DOHH2 (cell line): ENCODE measurements at regions not wholly inside any gene's neighbourhood (a gene's known extent, or its start where the extent isn't known, plus 50 kb on each side); places are given as distances from the start of the nearest gene placed in this dataset.

ENCODE experiments used
- H3F3A ChIP-seq: fragments of 200-600 bp; sonication (generic), shearing (Covaris generic); 2 replicates; pipeline ENCODE4 v1.6.0; 2016; ENCODE audit warnings: antibody characterized with exemption, mild to moderate bottlenecking; ENCODE audit not compliant: control insufficient read depth, insufficient read depth
- H3K27ac ChIP-seq: fragments of 200-600 bp; sonication (generic); 2 replicates; pipeline ENCODE4 v1.5.1; 2014; ENCODE audit warnings: low read depth, mild to moderate bottlenecking, low read length, moderate library complexity
- H3K27me3 ChIP-seq: fragments of 200-600 bp; sonication (generic); 2 replicates; pipeline ENCODE4 v1.6.1; 2014; ENCODE audit warnings: mild to moderate bottlenecking, low read length, mixed read lengths; ENCODE audit not compliant: control insufficient read depth
- H3K36me3 ChIP-seq: fragments of 200-600 bp; sonication (generic); 2 replicates; pipeline ENCODE4 v1.6.1; 2014; ENCODE audit warnings: mild to moderate bottlenecking, low read length, moderate library complexity, mixed read lengths; ENCODE audit not compliant: control insufficient read depth
- H3K4me1 ChIP-seq: fragments of 200-600 bp; sonication (generic); 2 replicates; pipeline ENCODE4 v1.6.1; 2014; ENCODE audit warnings: mild to moderate bottlenecking, low read length, mixed read lengths; ENCODE audit not compliant: control insufficient read depth
- H3K4me2 ChIP-seq: fragments of 200-600 bp; sonication (generic); 2 replicates; pipeline ENCODE4 v1.6.0; 2014; ENCODE audit warnings: mild to moderate bottlenecking, low read length, moderate library complexity
- H3K4me3 ChIP-seq: fragments of 200-600 bp; sonication (generic); 2 replicates; pipeline ENCODE4 v1.5.1; 2014; ENCODE audit warnings: mild to moderate bottlenecking, low read length, mixed read lengths
- H3K79me2 ChIP-seq: fragments of 200-600 bp; sonication (generic); 2 replicates; pipeline ENCODE4 v1.6.1; 2014; ENCODE audit warnings: mild to moderate bottlenecking, low read length, mixed read lengths; ENCODE audit not compliant: control insufficient read depth
- H3K9me2 ChIP-seq: fragments of 200-600 bp; sonication (generic); replicated peaks from 2 replicates; pipeline ENCODE4 v1.6.1; 2014; ENCODE audit warnings: mild to moderate bottlenecking, low read length, mixed read lengths; ENCODE audit not compliant: control insufficient read depth
- H3K9me3 ChIP-seq: fragments of 200-600 bp; sonication (generic); 2 replicates; pipeline ENCODE4 v1.6.1; 2014; ENCODE audit warnings: antibody characterized with exemption, low read length, mixed read lengths; ENCODE audit not compliant: control insufficient read depth, insufficient read depth
- H4K20me1 ChIP-seq: fragments of 200-600 bp; sonication (generic); 2 replicates; pipeline ENCODE4 v1.6.0; 2014; ENCODE audit warnings: low read depth, mild to moderate bottlenecking, antibody characterized with exemption, low read length, moderate library complexity; ENCODE audit not compliant: control insufficient read depth, insufficient read depth
- CTCF ChIP-seq: fragments of 200-600 bp; sonication (generic); IDR thresholded peaks from one replicate; pipeline ENCODE4 v1.5.1; 2014; ENCODE audit warnings: antibody characterized with exemption, mild to moderate bottlenecking, low read depth, low read length; ENCODE audit not compliant: poor library complexity, severe bottlenecking
- EZH2phosphoT487 ChIP-seq: fragments of 200-600 bp; sonication (generic); IDR thresholded peaks from 2 replicates; pipeline ENCODE4 v1.6.1; 2017; ENCODE audit warnings: borderline replicate concordance, mild to moderate bottlenecking, antibody characterized with exemption, low read length, moderate library complexity, mixed read lengths

- Histone ChIP-seq H3K4me2 (no peak overlapping the region), H4K20me1 (no peaks in the 10 kb centered on the region), H3K9me3 (no peaks in the 10 kb centered on the region), H3K4me3 (no peak overlapping the region), H3K4me1 (no peaks in the 10 kb centered on the region), H3F3A (no peaks in the 10 kb centered on the region), H3K9me2 (no peaks in the 10 kb centered on the region), H3K27me3 (peaks cover 12% of the 10 kb centered on the region), H3K27ac (no peak overlapping the region), H3K36me3 (no peaks in the 10 kb centered on the region), H3K79me2 (no peaks in the 10 kb centered on the region)
- TF ChIP-seq CTCF (no peak), EZH2phosphoT487 (no peak)
Observed at GRCh38 chr1:55363268-55363667, 148.1 kb upstream of the USP24 start.

GRCh38 chr1:55362558-55362957, 147.4 kb upstream of the USP24 start:
- no peaks in the 10 kb centered on the region for H3K9me2 ChIP-seq
- TF ChIP-seq EZH2phosphoT487 (no peak), CTCF (no peak)
- H3K9me3 ChIP-seq = no peaks in the 10 kb centered on the region
- H3K4me2 ChIP-seq = no peak overlapping the region
- H3K79me2 ChIP-seq = no peaks in the 10 kb centered on the region
- no peak overlapping the region for H3K4me3 ChIP-seq
- no peaks in the 10 kb centered on the region for H4K20me1 ChIP-seq
- no peak overlapping the region for H3K27ac ChIP-seq
- peaks cover 12% of the 10 kb centered on the region for H3K27me3 ChIP-seq
- H3F3A ChIP-seq = no peaks in the 10 kb centered on the region
- no peaks in the 10 kb centered on the region for H3K36me3 ChIP-seq
- no peaks in the 10 kb centered on the region for H3K4me1 ChIP-seq

- Histone ChIP-seq H3K36me3 (no peaks in the 10 kb centered on the region), H3K9me2 (no peaks in the 10 kb centered on the region), H3K9me3 (no peaks in the 10 kb centered on the region), H3K4me1 (no peaks in the 10 kb centered on the region), H3K4me3 (no peak overlapping the region), H3K4me2 (no peak overlapping the region), H3K27ac (no peak overlapping the region), H3K27me3 (peaks cover 12% of the 10 kb centered on the region), H3F3A (no peaks in the 10 kb centered on the region), H3K79me2 (no peaks in the 10 kb centered on the region), H4K20me1 (no peaks in the 10 kb centered on the region)
- no peak for TF ChIP-seq CTCF
- TF ChIP-seq EZH2phosphoT487 = no peak
Observed at GRCh38 chr1:55359611-55360010, 144.4 kb upstream of the USP24 start.

GRCh38 chr1:55358581-55358980, 143.4 kb upstream of the USP24 start:
- Histone ChIP-seq H3K4me2 (no peak overlapping the region), H3K36me3 (no peaks in the 10 kb centered on the region), H3K79me2 (no peaks in the 10 kb centered on the region), H3K4me1 (no peaks in the 10 kb centered on the region), H3K9me2 (no peaks in the 10 kb centered on the region), H3F3A (no peaks in the 10 kb centered on the region), H3K27me3 (peaks cover 10% of the 10 kb centered on the region), H3K4me3 (no peak overlapping the region), H3K27ac (no peak overlapping the region), H3K9me3 (no peaks in the 10 kb centered on the region), H4K20me1 (no peaks in the 10 kb centered on the region)
- TF ChIP-seq CTCF = no peak
- no peak for TF ChIP-seq EZH2phosphoT487
